NCI-H526 (cell line): ENCODE measurements at regions not wholly inside any gene's neighbourhood (a gene's known extent, or its start where the extent isn't known, plus 50 kb on each side); places are given as distances from the start of the nearest gene placed in this dataset.
A peak's percentile ranks its signal among the peaks of the same experiment; 100 is the strongest.

Source experiments
- DNase-seq, 2 experiments: peaks; one replicate each; lab custom pipeline; 2025; lab: John Stamatoyannopoulos, UW

GRCh38 chr11:15379483-15379882, 264.8 kb downstream of the INSC start:
- DNase-seq = no peak

- no peak for DNase-seq
Observed at GRCh38 chr11:15390857-15391256, 276.1 kb downstream of the INSC start.

GRCh38 chr11:15396778-15397177, 282.1 kb downstream of the INSC start:
- no peak for DNase-seq

GRCh38 chr11:15406851-15407351, 292.2 kb downstream of the INSC start:
- DNase-seq = no peak

GRCh38 chr11:15412054-15412453, 297.3 kb downstream of the INSC start:
- DNase-seq = no peak

GRCh38 chr11:15418921-15419320, 304.2 kb downstream of the INSC start:
- DNase-seq = no peak

- no peak for DNase-seq
Observed at GRCh38 chr11:15419696-15420095, 305.0 kb downstream of the INSC start.

- no peak for DNase-seq
Observed at GRCh38 chr11:15430381-15430780, 315.7 kb downstream of the INSC start.

- DNase-seq = no peak
Observed at GRCh38 chr11:15434529-15434928, 319.8 kb downstream of the INSC start.

GRCh38 chr11:15446315-15446714, 331.6 kb downstream of the INSC start:
- no peak for DNase-seq

GRCh38 chr11:15446929-15447328, 332.2 kb downstream of the INSC start:
- DNase-seq = no peak

GRCh38 chr11:15451713-15452112, 337.0 kb downstream of the INSC start:
- no peak for DNase-seq

- DNase-seq = no peak
Observed at GRCh38 chr11:15453211-15453765, 338.6 kb downstream of the INSC start.

GRCh38 chr11:15468466-15468865, 353.7 kb downstream of the INSC start:
- DNase-seq = no peak

- no peak for DNase-seq
Observed at GRCh38 chr11:15471048-15471894, 356.5 kb downstream of the INSC start.

GRCh38 chr11:15471895-15472799, 357.4 kb downstream of the INSC start:
- DNase-seq = peak in 1 of 2 experiments; percentile 23

GRCh38 chr11:15473954-15474837, 359.5 kb downstream of the INSC start:
- DNase-seq = peak in 1 of 2 experiments; percentile 21

GRCh38 chr11:15476371-15476917, 361.7 kb downstream of the INSC start:
- DNase-seq = no peak

GRCh38 chr11:15481871-15482270, 367.1 kb downstream of the INSC start:
- DNase-seq = no peak

GRCh38 chr11:15483205-15483604, 368.5 kb downstream of the INSC start:
- DNase-seq = no peak

GRCh38 chr11:15484398-15484797, 369.7 kb downstream of the INSC start:
- DNase-seq = no peak
